PFSK-1 (cell line): ENCODE measurements at regions not wholly inside any gene's neighbourhood (a gene's known extent, or its start where the extent isn't known, plus 50 kb on each side); places are given as distances from the start of the nearest gene placed in this dataset.

Experiments used
- FOXP2 ChIP-seq: optimal IDR thresholded peaks from 2 replicates; pipeline ENCODE3; 2011; ENCODE audit warnings: borderline replicate concordance, control low read depth, inconsistent platforms; ENCODE audit not compliant: insufficient read depth; ENCODE audit errors: extremely low read length, extremely low read depth
- POLR2AphosphoS5 ChIP-seq: IDR thresholded peaks from 2 replicates; pipeline ENCODE4 v1.6.1; 2012; ENCODE audit warnings: low read depth, mild to moderate bottlenecking, control low read depth, low read length, moderate library complexity
- REST ChIP-seq, 2 experiments: IDR thresholded peaks; 2 replicates each; pipeline versions ENCODE4 v1.6.1 to v1.8.0; 2011 to 2012; ENCODE audit warnings: low read depth in 2 of 2, low read length in 2 of 2, control low read depth in 1 of 2, inconsistent platforms in 1 of 2, mild to moderate bottlenecking in 1 of 2, moderate library complexity in 1 of 2; ENCODE audit not compliant: insufficient read depth in 1 of 2
- SIN3A ChIP-seq: IDR thresholded peaks from 2 replicates; pipeline ENCODE4 v1.6.1; 2012; ENCODE audit warnings: mild to moderate bottlenecking, low read length, moderate library complexity, borderline replicate concordance; ENCODE audit not compliant: insufficient read depth
- TAF1 ChIP-seq: IDR thresholded peaks from 2 replicates; pipeline ENCODE4 v1.6.1; 2012; ENCODE audit warnings: low read length, control low read depth, borderline replicate concordance; ENCODE audit not compliant: insufficient read depth

- TF ChIP-seq FOXP2 = no peak
These were observed 104.5 kb upstream of the CCDC150 start for GRCh38 chr2:196535061-196535460.

- TF ChIP-seq POLR2AphosphoS5 (no peak), TAF1 (no peak), SIN3A (no peak), REST (IDR thresholded peaks at IDR 0.05; ENCODE audit: insufficient read depth in 1 of 2, low read depth in 2 of 2, low read length in 2 of 2) (no peak), FOXP2 (no peak)
These were observed 103.8 kb upstream of the CCDC150 start for GRCh38 chr2:196535742-196536141.

GRCh38 chr2:196537311-196537710, 102.2 kb upstream of the CCDC150 start:
- no peak for TF ChIP-seq FOXP2
- TF ChIP-seq SIN3A = no peak
- TF ChIP-seq TAF1 = no peak
- TF ChIP-seq REST (IDR thresholded peaks at IDR 0.05; ENCODE audit: insufficient read depth in 1 of 2, low read depth in 2 of 2, low read length in 2 of 2) = no peak
- TF ChIP-seq POLR2AphosphoS5 = no peak

- no peak for TF ChIP-seq FOXP2
These were observed 101.3 kb upstream of the CCDC150 start for GRCh38 chr2:196538189-196538588.

GRCh38 chr2:196538646-196539045, 100.9 kb upstream of the CCDC150 start:
- TF ChIP-seq POLR2AphosphoS5 (no peak), TAF1 (no peak), FOXP2 (no peak), SIN3A (no peak), REST (IDR thresholded peaks at IDR 0.05; ENCODE audit: insufficient read depth in 1 of 2, low read depth in 2 of 2, low read length in 2 of 2) (no peak)

- TF ChIP-seq SIN3A = no peak
- no peak for TF ChIP-seq FOXP2
- TF ChIP-seq REST (IDR thresholded peaks at IDR 0.05; ENCODE audit: insufficient read depth in 1 of 2, low read depth in 2 of 2, low read length in 2 of 2) = no peak
- no peak for TF ChIP-seq TAF1
- TF ChIP-seq POLR2AphosphoS5 = no peak
These were observed 94.5 kb upstream of the CCDC150 start for GRCh38 chr2:196544906-196545433.
